IMR-90 (cell line): ENCODE measurements at regions not wholly inside any gene's neighbourhood (a gene's known extent, or its start where the extent isn't known, plus 50 kb on each side); places are given as distances from the start of the nearest gene placed in this dataset.

Source experiments
- ATAC-seq: fragments of 200-7000 bp; cut with Tn5 transposase; 2 replicates; pipeline ENCODE4 v1.9.1; 2020; ENCODE audit warnings: low read depth, mild to moderate bottlenecking, moderate library complexity
- BruUV-seq: library from RNA; stranded (reverse); fragments of 400-500 nt; replicated peaks from 2 replicates; lab custom pipeline; 2021; lab: Mats Ljungman, UMichigan
- CTCF ChIA-PET: fragments of 300-600 bp; formaldehyde crosslinking; extraction: SDS; loops from one replicate; lab custom pipeline; 2021; ENCODE audit warnings: antibody characterized with exemption; lab: Yijun Ruan, JAX
- POLR2A ChIA-PET: fragments of 300-600 bp; sonication (Branson Sonifier 250); formaldehyde crosslinking; loops from one replicate; lab custom pipeline; 2022; ENCODE audit warnings: antibody characterized with exemption; ENCODE audit not compliant: unreplicated experiment; lab: Charles Lee
- DNase-seq: peaks from one replicate; pipeline ENCODE4 v3.0.0; 2013
- H2AFZ ChIP-seq: replicated peaks from 2 replicates; pipeline ENCODE3; 2013; ENCODE audit warnings: low read length, mild to moderate bottlenecking; ENCODE audit not compliant: poor library complexity
- H2AK5ac ChIP-seq: 2 replicates; pipeline ENCODE4 v1.6.1; 2013; ENCODE audit warnings: low read depth, low read length, inconsistent platforms
- H2AK9ac ChIP-seq: replicated peaks from 2 replicates; pipeline ENCODE3; 2013; ENCODE audit warnings: mild to moderate bottlenecking, low read depth, low read length, moderate library complexity; ENCODE audit not compliant: poor library complexity
- H2BK120ac ChIP-seq: 2 replicates; pipeline ENCODE4 v1.6.1; 2013; ENCODE audit warnings: low read depth, low read length, inconsistent platforms
- H2BK15ac ChIP-seq: 3 replicates; pipeline ENCODE4 v1.6.1; 2013; ENCODE audit warnings: low read depth, low read length, inconsistent platforms
- H2BK20ac ChIP-seq: 2 replicates; pipeline ENCODE4 v1.6.1; 2013; ENCODE audit warnings: low read depth, mild to moderate bottlenecking, inconsistent platforms, low read length, moderate library complexity
- H2BK5ac ChIP-seq: 2 replicates; pipeline ENCODE4 v1.6.1; 2013; ENCODE audit warnings: mild to moderate bottlenecking, low read depth, low read length, inconsistent platforms; ENCODE audit not compliant: poor library complexity, severe bottlenecking
- H3K14ac ChIP-seq: replicated peaks from 2 replicates; pipeline ENCODE4 v1.6.1; 2013; ENCODE audit warnings: low read depth, low read length, inconsistent platforms
- H3K18ac ChIP-seq: 2 replicates; pipeline ENCODE4 v1.6.1; 2013; ENCODE audit warnings: low read depth, low read length, control low read depth
- H3K23ac ChIP-seq: 2 replicates; pipeline ENCODE4 v1.6.1; 2013; ENCODE audit warnings: low read depth, low read length, inconsistent platforms
- H3K27ac ChIP-seq: 2 replicates; pipeline ENCODE4 v1.5.1; 2013; ENCODE audit warnings: mild to moderate bottlenecking, control low read depth, low read length; ENCODE audit not compliant: insufficient read depth
- H3K27me3 ChIP-seq: 2 replicates; pipeline ENCODE4 v1.6.1; 2013; ENCODE audit warnings: low read length; ENCODE audit not compliant: control insufficient read depth, insufficient read depth
- H3K36me3 ChIP-seq: 2 replicates; pipeline ENCODE4 v1.6.1; 2013; ENCODE audit warnings: low read length, mixed read lengths; ENCODE audit not compliant: control insufficient read depth, insufficient read depth
- H3K4ac ChIP-seq: 2 replicates; pipeline ENCODE4 v1.6.1; 2013; ENCODE audit warnings: low read depth, low read length, inconsistent platforms
- H3K4me1 ChIP-seq: 2 replicates; pipeline ENCODE4 v1.6.1; 2013; ENCODE audit warnings: low read length, mixed read lengths; ENCODE audit not compliant: control insufficient read depth, insufficient read depth
- H3K4me2 ChIP-seq: 2 replicates; pipeline ENCODE4 v1.6.1; 2013; ENCODE audit warnings: low read depth, mild to moderate bottlenecking, control low read depth, low read length, moderate library complexity
- H3K4me3 ChIP-seq: 2 replicates; pipeline ENCODE4 v1.5.1; 2013; ENCODE audit warnings: low read depth, mild to moderate bottlenecking, control low read depth, low read length, moderate library complexity; ENCODE audit not compliant: insufficient read depth
- H3K56ac ChIP-seq: 2 replicates; pipeline ENCODE4 v1.6.1; 2013; ENCODE audit warnings: low read length, inconsistent platforms; ENCODE audit not compliant: insufficient read depth; ENCODE audit errors: extremely low read depth
- H3K79me1 ChIP-seq, 2 experiments: 2 replicates each; pipeline ENCODE4 v1.6.1; 2013; ENCODE audit warnings: low read length in 2 of 2, inconsistent platforms in 1 of 2, low read depth in 1 of 2
- H3K9ac ChIP-seq: 2 replicates; pipeline ENCODE4 v1.6.1; 2013; ENCODE audit warnings: low read depth, low read length, control low read depth
- H3K9me1 ChIP-seq: 2 replicates; pipeline ENCODE4 v1.6.1; 2013; ENCODE audit warnings: low read length, inconsistent platforms; ENCODE audit not compliant: insufficient read depth
- H3K9me3 ChIP-seq: 2 replicates; pipeline ENCODE4 v1.6.1; 2013; ENCODE audit warnings: low read length; ENCODE audit not compliant: control insufficient read depth, insufficient read depth
- H4K20me1 ChIP-seq: 2 replicates; pipeline ENCODE4 v1.6.1; 2013; ENCODE audit warnings: low read length, inconsistent platforms; ENCODE audit not compliant: insufficient read depth
- H4K5ac ChIP-seq: 2 replicates; pipeline ENCODE4 v1.6.1; 2013; ENCODE audit warnings: mild to moderate bottlenecking, low read depth, low read length, control low read depth
- H4K8ac ChIP-seq, 2 experiments: 2 replicates each; pipeline ENCODE4 v1.6.1; 2013; ENCODE audit warnings: low read depth in 2 of 2, low read length in 2 of 2, control low read depth in 1 of 2, inconsistent platforms in 1 of 2
- H4K91ac ChIP-seq: 2 replicates; pipeline ENCODE4 v1.6.1; 2013; ENCODE audit warnings: low read depth, low read length, inconsistent platforms; ENCODE audit not compliant: insufficient read depth
- FOS ChIP-seq: fragments of 150-350 bp; IDR thresholded peaks from 2 replicates; pipeline ENCODE4 v1.6.1; 2016; ENCODE audit warnings: low read depth, low read length
- MAFK ChIP-seq: IDR thresholded peaks from 2 replicates; pipeline ENCODE4 v1.6.1; 2012; ENCODE audit warnings: low read depth, low read length, improper control_type of control experiment
- MAZ ChIP-seq: IDR thresholded peaks from 2 replicates; pipeline ENCODE4 v1.6.1; 2012; ENCODE audit warnings: low read depth, mild to moderate bottlenecking, low read length, improper control_type of control experiment, moderate library complexity, borderline replicate concordance
- MXI1 ChIP-seq: IDR thresholded peaks from 2 replicates; pipeline ENCODE4 v1.6.1; 2012; ENCODE audit warnings: low read depth, mild to moderate bottlenecking, low read length, moderate library complexity, borderline replicate concordance
- NFE2L2 ChIP-seq: fragments of 150-350 bp; IDR thresholded peaks from 2 replicates; pipeline ENCODE4 v1.6.1; 2016; ENCODE audit warnings: low read depth, mild to moderate bottlenecking, low read length
- POLR2A ChIP-seq: IDR thresholded peaks from 2 replicates; pipeline ENCODE4 v1.6.1; 2012; ENCODE audit warnings: mild to moderate bottlenecking, low read depth, low read length
- RAD21 ChIP-seq: IDR thresholded peaks from 2 replicates; pipeline ENCODE4 v1.6.1; 2012; ENCODE audit warnings: low read length, improper control_type of control experiment
- RCOR1 ChIP-seq: IDR thresholded peaks from 2 replicates; pipeline ENCODE4 v1.6.1; 2012; ENCODE audit warnings: mild to moderate bottlenecking, low read length, improper control_type of control experiment; ENCODE audit not compliant: insufficient replicate concordance
- RFX5 ChIP-seq: IDR thresholded peaks from 2 replicates; pipeline ENCODE4 v1.8.0; 2012; ENCODE audit warnings: low read depth, mild to moderate bottlenecking, low read length, moderate library complexity
- WGBS, 2 experiments: methylation state at CpG; one replicate each; pipeline versions ENCODE4 v1.1.5 to v1.1.7; 2013; ENCODE audit warnings: missing lambda C conversion rate in 2 of 2; ENCODE audit not compliant: insufficient read length in 1 of 2; ENCODE audit errors: extremely low coverage in 2 of 2; 5-methylcytosine and 5-hydroxymethylcytosine counted together
- dilution Hi-C: fragments of 300-500 bp; cut with HindIII; formaldehyde crosslinking; loops from one replicate; pipeline ENCODE4 v1.14.3; 2018; ENCODE audit warnings: low sequenced_read_pairs; ENCODE audit not compliant: unreplicated experiment
- in situ Hi-C: fragments of 300-500 bp; cut with MboI; formaldehyde crosslinking; loops from 3 replicates; pipeline ENCODE4 v1.14.3; 2019; ENCODE audit warnings: low sequenced_read_pairs, inconsistent platforms, mixed read lengths
- intact Hi-C: fragments of 100-400 bp; cut with micrococcal nuclease; formaldehyde crosslinking; loops from 2 replicates; pipeline ENCODE4 v1.10.0; 2022
- TF ChIP-seq, protein P1 (sequence below): fragments of 150-350 bp; IDR thresholded peaks from 2 replicates; pipeline ENCODE4 v1.6.1; 2016; ENCODE audit warnings: low read depth, mild to moderate bottlenecking, low read length, moderate library complexity, borderline replicate concordance
- TF ChIP-seq, protein P2 (sequence below): conservative IDR thresholded peaks from 2 replicates; pipeline ENCODE4 v1.5.1; 2012; ENCODE audit warnings: mild to moderate bottlenecking, low read depth, low read length, improper control_type of control experiment

DNA sequence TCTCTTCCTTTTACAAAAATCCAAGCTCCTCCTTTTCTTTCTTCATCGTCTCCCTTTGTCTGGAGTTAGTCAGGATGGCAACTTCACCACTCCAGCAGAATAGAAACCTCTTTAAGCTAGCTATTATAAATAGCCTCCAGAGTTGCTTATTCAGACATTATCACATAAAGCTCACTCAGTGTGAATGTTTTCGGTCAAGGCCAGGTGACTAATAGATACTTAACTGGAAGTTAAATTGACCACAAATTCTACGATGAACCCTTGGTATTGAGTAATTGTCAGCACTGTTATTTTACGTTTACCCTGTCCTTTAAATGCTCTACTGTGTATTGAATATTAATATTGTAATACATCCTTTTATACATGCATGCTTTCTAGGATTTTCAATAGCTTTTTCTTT, 340.4 kb downstream of the OTUD1 start:
- Histone ChIP-seq H3K4ac (no peak overlapping the region), H2BK20ac (no peak overlapping the region), H3K56ac (no peak overlapping the region), H3K36me3 (no peaks in the 10 kb centered on the region), H2AK9ac (no peak overlapping the region), H3K9me1 (no peaks in the 10 kb centered on the region), H2AK5ac (no peak overlapping the region), H3K27ac (no peak overlapping the region), H3K23ac (no peak overlapping the region), H2BK15ac (no peak overlapping the region), H2BK120ac (no peak overlapping the region), H3K18ac (no peak overlapping the region), H3K79me1 (no peaks in the 10 kb centered on the region), H4K8ac (no peak overlapping the region), H3K27me3 (no peaks in the 10 kb centered on the region), H3K4me1 (no peaks in the 10 kb centered on the region), H4K20me1 (no peaks in the 10 kb centered on the region), H3K4me2 (no peak overlapping the region), H3K9ac (no peak overlapping the region), H3K9me3 (peaks cover 4% of the 10 kb centered on the region), H4K91ac (no peak overlapping the region), H4K5ac (no peak overlapping the region), H3K4me3 (no peak overlapping the region), H3K14ac (no peak overlapping the region), H2BK5ac (no peak overlapping the region), H2AFZ (no peak overlapping the region)
- dilution Hi-C loops (no loop called here), in situ Hi-C loops (no loop called here), intact Hi-C loops (no loop called here)
- no CpG with 5 or more reads among the region's 4 CpGs for WGBS, 2 experiments
- CTCF ChIA-PET: no interaction called here
- POLR2A ChIA-PET: no interaction called here
- no TSS peak for BruUV-seq
- DNase-seq: no peak
- no peak for ATAC-seq
- no peak for TF ChIP-seq RFX5
- TF ChIP-seq NFE2L2: no peak
- no peak for TF ChIP-seq MXI1
- no peak for TF ChIP-seq RCOR1
- TF ChIP-seq MAZ: no peak
- TF ChIP-seq MAFK: no peak
- TF ChIP-seq, protein P1, sequence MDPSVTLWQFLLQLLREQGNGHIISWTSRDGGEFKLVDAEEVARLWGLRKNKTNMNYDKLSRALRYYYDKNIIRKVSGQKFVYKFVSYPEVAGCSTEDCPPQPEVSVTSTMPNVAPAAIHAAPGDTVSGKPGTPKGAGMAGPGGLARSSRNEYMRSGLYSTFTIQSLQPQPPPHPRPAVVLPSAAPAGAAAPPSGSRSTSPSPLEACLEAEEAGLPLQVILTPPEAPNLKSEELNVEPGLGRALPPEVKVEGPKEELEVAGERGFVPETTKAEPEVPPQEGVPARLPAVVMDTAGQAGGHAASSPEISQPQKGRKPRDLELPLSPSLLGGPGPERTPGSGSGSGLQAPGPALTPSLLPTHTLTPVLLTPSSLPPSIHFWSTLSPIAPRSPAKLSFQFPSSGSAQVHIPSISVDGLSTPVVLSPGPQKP: no peak
- no peak for TF ChIP-seq POLR2A
- TF ChIP-seq FOS: no peak
- TF ChIP-seq, protein P2, sequence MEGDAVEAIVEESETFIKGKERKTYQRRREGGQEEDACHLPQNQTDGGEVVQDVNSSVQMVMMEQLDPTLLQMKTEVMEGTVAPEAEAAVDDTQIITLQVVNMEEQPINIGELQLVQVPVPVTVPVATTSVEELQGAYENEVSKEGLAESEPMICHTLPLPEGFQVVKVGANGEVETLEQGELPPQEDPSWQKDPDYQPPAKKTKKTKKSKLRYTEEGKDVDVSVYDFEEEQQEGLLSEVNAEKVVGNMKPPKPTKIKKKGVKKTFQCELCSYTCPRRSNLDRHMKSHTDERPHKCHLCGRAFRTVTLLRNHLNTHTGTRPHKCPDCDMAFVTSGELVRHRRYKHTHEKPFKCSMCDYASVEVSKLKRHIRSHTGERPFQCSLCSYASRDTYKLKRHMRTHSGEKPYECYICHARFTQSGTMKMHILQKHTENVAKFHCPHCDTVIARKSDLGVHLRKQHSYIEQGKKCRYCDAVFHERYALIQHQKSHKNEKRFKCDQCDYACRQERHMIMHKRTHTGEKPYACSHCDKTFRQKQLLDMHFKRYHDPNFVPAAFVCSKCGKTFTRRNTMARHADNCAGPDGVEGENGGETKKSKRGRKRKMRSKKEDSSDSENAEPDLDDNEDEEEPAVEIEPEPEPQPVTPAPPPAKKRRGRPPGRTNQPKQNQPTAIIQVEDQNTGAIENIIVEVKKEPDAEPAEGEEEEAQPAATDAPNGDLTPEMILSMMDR: no peak
- no peak for TF ChIP-seq RAD21
